ENCODE measurements at regions not wholly inside any gene's neighbourhood (a gene's known extent, or its start where the extent isn't known, plus 50 kb on each side); places are given as distances from the start of the nearest gene placed in this dataset.

- TF ChIP-seq ESRRA (IDR thresholded peaks at IDR 0.05; ENCODE audit: borderline replicate concordance, low read length) (no peak), FOSL2 (IDR thresholded peaks at IDR 0.05) (no peak), FOSL2 (CRISPR knock-in tag; IDR thresholded peaks at IDR 0.05) (no peak), NFE2L2 (conservative IDR thresholded peaks at IDR 0.05; ENCODE audit: low read length) (no peak), POLR2A (IDR thresholded peaks at IDR 0.05; ENCODE audit: low read length) (no peak), RFX5 (IDR thresholded peaks at IDR 0.05) (no peak), ELK1 (IDR thresholded peaks at IDR 0.05; ENCODE audit: low read depth, low read length) (no peak), RAD21 (conservative IDR thresholded peaks at IDR 0.05 in 1 of 2, IDR thresholded peaks at IDR 0.05 in 1 of 2) (no peak)
- TF ChIP-seq, protein P1, sequence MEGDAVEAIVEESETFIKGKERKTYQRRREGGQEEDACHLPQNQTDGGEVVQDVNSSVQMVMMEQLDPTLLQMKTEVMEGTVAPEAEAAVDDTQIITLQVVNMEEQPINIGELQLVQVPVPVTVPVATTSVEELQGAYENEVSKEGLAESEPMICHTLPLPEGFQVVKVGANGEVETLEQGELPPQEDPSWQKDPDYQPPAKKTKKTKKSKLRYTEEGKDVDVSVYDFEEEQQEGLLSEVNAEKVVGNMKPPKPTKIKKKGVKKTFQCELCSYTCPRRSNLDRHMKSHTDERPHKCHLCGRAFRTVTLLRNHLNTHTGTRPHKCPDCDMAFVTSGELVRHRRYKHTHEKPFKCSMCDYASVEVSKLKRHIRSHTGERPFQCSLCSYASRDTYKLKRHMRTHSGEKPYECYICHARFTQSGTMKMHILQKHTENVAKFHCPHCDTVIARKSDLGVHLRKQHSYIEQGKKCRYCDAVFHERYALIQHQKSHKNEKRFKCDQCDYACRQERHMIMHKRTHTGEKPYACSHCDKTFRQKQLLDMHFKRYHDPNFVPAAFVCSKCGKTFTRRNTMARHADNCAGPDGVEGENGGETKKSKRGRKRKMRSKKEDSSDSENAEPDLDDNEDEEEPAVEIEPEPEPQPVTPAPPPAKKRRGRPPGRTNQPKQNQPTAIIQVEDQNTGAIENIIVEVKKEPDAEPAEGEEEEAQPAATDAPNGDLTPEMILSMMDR (IDR thresholded peaks at IDR 0.05), result no peak
Observed at GRCh38 chr5:155116456-155117251, 103.1 kb downstream of the KIF4B start.

Data from A549 (cell line).